Colon (tissue), 2 donors: ENCODE measurements at regions not wholly inside any gene's neighbourhood (a gene's known extent, or its start where the extent isn't known, plus 50 kb on each side); places are given as distances from the start of the nearest gene placed in this dataset.

Source experiments
- FAIRE-seq: peaks from 2 replicates; lab custom pipeline; 2012; peaks lifted over from hg19 to GRCh38; lab: Jason Lieb, UNC
- donor health status: control.
- donor health status: control.

- no peak for FAIRE-seq
Measured at GRCh38 chr18:29531746-29532145, 1354.8 kb upstream of the CDH2 start.

GRCh38 chr18:29523371-29523770, 1346.4 kb upstream of the CDH2 start:
- FAIRE-seq: no peak

- FAIRE-seq: no peak
Measured at GRCh38 chr18:29512761-29513160, 1335.8 kb upstream of the CDH2 start.

- no peak for FAIRE-seq
Measured at GRCh38 chr18:29512203-29512602, 1335.3 kb upstream of the CDH2 start.

- no peak for FAIRE-seq
Measured at GRCh38 chr18:29501952-29502351, 1325.0 kb upstream of the CDH2 start.

GRCh38 chr18:29496152-29496680, 1319.3 kb upstream of the CDH2 start:
- FAIRE-seq: no peak

- no peak for FAIRE-seq
Measured at GRCh38 chr18:29494371-29494770, 1317.4 kb upstream of the CDH2 start.

GRCh38 chr18:29491907-29492306, 1315.0 kb upstream of the CDH2 start:
- FAIRE-seq: no peak

- FAIRE-seq: no peak
Measured at GRCh38 chr18:29488617-29489016, 1311.7 kb upstream of the CDH2 start.

GRCh38 chr18:29465526-29465925, 1288.6 kb upstream of the CDH2 start:
- no peak for FAIRE-seq

- FAIRE-seq: no peak
Measured at GRCh38 chr18:29459972-29460371, 1283.0 kb upstream of the CDH2 start.

GRCh38 chr18:29457316-29457889, 1280.5 kb upstream of the CDH2 start:
- no peak for FAIRE-seq

- no peak for FAIRE-seq
Measured at GRCh38 chr18:29449424-29449823, 1272.5 kb upstream of the CDH2 start.

GRCh38 chr18:29439398-29439797, 1262.5 kb upstream of the CDH2 start:
- FAIRE-seq: no peak

- FAIRE-seq: no peak
Measured at GRCh38 chr18:29436459-29436858, 1259.5 kb upstream of the CDH2 start.

GRCh38 chr18:29434650-29435049, 1257.7 kb upstream of the CDH2 start:
- no peak for FAIRE-seq

- FAIRE-seq: no peak
Measured at GRCh38 chr18:29430416-29430815, 1253.5 kb upstream of the CDH2 start.

GRCh38 chr18:29418136-29418535, 1241.2 kb upstream of the CDH2 start:
- no peak for FAIRE-seq

- FAIRE-seq: no peak
Measured at GRCh38 chr18:29406996-29407395, 1230.1 kb upstream of the CDH2 start.

GRCh38 chr18:29397536-29397935, 1220.6 kb upstream of the CDH2 start:
- no peak for FAIRE-seq

- FAIRE-seq: peak; percentile 43
Measured at GRCh38 chr18:29383311-29384273, 1206.7 kb upstream of the CDH2 start.

GRCh38 chr18:29378651-29379136, 1201.8 kb upstream of the CDH2 start:
- FAIRE-seq: no peak

- no peak for FAIRE-seq
Measured at GRCh38 chr18:29377346-29377745, 1200.4 kb upstream of the CDH2 start.
